Ishikawa (cell line): ENCODE measurements at regions not wholly inside any gene's neighbourhood (a gene's known extent, or its start where the extent isn't known, plus 50 kb on each side); places are given as distances from the start of the nearest gene placed in this dataset.

ENCODE experiments used
- CEBPB ChIP-seq: IDR thresholded peaks from 2 replicates; pipeline ENCODE4 v1.6.1; 2012
- EGR1 ChIP-seq: IDR thresholded peaks from 2 replicates; pipeline ENCODE4 v1.6.1; 2012
- EP300 ChIP-seq: IDR thresholded peaks from 2 replicates; pipeline ENCODE4 v1.6.1; 2012; ENCODE audit warnings: borderline replicate concordance
- NFIC ChIP-seq: IDR thresholded peaks from 2 replicates; pipeline ENCODE4 v1.6.1; 2012
- TAF1 ChIP-seq: IDR thresholded peaks from 2 replicates; pipeline ENCODE4 v1.6.1; 2012; ENCODE audit warnings: low read depth, mild to moderate bottlenecking
- TEAD4 ChIP-seq: IDR thresholded peaks from 2 replicates; pipeline ENCODE4 v1.6.1; 2012
- YY1 ChIP-seq: IDR thresholded peaks from 2 replicates; pipeline ENCODE4 v1.6.1; 2012; ENCODE audit warnings: low read depth
- TF ChIP-seq, protein P1 (sequence below): IDR thresholded peaks from 2 replicates; pipeline ENCODE4 v1.6.1; 2012; ENCODE audit warnings: low read depth, mild to moderate bottlenecking

- TF ChIP-seq, protein P1, sequence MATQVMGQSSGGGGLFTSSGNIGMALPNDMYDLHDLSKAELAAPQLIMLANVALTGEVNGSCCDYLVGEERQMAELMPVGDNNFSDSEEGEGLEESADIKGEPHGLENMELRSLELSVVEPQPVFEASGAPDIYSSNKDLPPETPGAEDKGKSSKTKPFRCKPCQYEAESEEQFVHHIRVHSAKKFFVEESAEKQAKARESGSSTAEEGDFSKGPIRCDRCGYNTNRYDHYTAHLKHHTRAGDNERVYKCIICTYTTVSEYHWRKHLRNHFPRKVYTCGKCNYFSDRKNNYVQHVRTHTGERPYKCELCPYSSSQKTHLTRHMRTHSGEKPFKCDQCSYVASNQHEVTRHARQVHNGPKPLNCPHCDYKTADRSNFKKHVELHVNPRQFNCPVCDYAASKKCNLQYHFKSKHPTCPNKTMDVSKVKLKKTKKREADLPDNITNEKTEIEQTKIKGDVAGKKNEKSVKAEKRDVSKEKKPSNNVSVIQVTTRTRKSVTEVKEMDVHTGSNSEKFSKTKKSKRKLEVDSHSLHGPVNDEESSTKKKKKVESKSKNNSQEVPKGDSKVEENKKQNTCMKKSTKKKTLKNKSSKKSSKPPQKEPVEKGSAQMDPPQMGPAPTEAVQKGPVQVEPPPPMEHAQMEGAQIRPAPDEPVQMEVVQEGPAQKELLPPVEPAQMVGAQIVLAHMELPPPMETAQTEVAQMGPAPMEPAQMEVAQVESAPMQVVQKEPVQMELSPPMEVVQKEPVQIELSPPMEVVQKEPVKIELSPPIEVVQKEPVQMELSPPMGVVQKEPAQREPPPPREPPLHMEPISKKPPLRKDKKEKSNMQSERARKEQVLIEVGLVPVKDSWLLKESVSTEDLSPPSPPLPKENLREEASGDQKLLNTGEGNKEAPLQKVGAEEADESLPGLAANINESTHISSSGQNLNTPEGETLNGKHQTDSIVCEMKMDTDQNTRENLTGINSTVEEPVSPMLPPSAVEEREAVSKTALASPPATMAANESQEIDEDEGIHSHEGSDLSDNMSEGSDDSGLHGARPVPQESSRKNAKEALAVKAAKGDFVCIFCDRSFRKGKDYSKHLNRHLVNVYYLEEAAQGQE: no peak
- no peak for TF ChIP-seq TAF1
- TF ChIP-seq YY1: no peak
- no peak for TF ChIP-seq NFIC
- TF ChIP-seq EGR1: no peak
- no peak for TF ChIP-seq CEBPB
- no peak for TF ChIP-seq EP300
- TF ChIP-seq TEAD4: no peak
Measured at GRCh38 chr4:28232376-28232775, 1371.7 kb downstream of the STIM2 start.
